ENCODE measurements at regions not wholly inside any gene's neighbourhood (a gene's known extent, or its start where the extent isn't known, plus 50 kb on each side); places are given as distances from the start of the nearest gene placed in this dataset.
"Not testable (repeated sequence)": the region's sequence is repeated elsewhere in the genome, so short reads cannot be mapped to it uniquely, and the experiment has no call there.

DNA sequence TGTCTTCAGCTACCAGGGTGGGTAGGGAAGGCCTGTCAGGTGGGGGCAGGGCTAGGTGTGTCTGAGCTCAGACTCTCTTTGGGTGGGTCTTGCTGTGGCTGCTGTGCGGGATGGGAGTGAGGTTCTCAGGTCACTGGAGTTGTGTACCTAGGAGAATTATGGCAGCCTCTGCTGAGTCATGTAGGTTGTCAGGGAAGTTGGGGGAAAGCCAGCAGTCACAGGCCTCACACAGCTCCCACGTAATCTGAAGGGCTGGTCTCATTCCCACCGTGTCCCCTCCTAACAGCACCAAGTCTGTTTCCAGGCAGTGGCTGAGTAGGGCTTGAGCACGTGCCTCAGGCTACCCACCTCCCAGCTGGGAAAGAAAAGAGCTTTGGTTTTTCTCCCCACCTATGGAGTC lies 67.0 kb downstream of the CHCHD4 start:
- no peak for DNase-seq

DNA sequence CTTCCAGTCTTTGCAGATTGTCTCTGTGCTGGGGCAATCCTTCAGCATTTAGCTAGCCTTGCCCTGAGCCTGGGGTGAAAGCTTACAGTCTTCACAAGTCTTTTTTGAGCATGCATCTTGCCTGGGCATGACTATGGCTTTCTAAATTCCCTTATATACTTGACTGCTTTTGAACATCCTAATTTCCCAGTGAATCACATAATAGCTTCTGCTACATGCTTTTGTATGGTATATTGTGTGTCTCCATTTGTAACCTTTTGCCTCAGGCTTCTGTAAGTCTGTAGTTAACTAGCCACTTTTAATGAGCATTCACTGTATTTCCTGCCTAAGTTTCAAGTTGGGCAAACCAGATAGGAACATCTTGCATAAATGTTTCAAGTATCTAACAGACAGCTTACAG lies 76.8 kb downstream of the CHCHD4 start:
- DNase-seq, result no peak

- DNase-seq, result no peak
These were observed 77.6 kb downstream of the CHCHD4 start for GRCh38 chr3:14047027-14047426.

DNA sequence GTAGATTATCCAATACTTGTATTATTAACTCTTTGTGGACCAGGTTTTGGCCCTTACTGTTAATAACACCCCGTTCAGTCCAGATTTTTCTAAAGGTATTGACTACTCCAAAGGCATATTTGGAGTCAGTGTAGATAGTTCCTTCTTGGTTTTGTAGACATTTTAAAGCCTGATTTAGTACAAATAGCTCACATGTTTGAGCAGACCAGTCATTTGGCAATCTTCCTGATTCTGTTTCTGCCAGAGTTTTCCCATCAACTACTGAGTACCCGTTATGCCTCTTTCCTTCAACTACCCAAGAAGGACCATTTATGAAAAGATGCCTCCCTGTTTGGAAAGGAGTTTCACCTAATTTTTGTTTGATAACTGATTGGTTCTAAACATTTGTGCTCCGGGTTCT lies 82.0 kb downstream of the CHCHD4 start:
- DNase-seq, result no peak

- DNase-seq, result no peak
These were observed 85.5 kb downstream of the CHCHD4 start for GRCh38 chr3:14039149-14039548.

GRCh38 chr3:14037211-14037610 lies 87.5 kb downstream of the CHCHD4 start:
- no peak for DNase-seq

GRCh38 chr3:14033023-14033422 lies 91.6 kb downstream of the CHCHD4 start:
- DNase-seq, result no peak

DNA sequence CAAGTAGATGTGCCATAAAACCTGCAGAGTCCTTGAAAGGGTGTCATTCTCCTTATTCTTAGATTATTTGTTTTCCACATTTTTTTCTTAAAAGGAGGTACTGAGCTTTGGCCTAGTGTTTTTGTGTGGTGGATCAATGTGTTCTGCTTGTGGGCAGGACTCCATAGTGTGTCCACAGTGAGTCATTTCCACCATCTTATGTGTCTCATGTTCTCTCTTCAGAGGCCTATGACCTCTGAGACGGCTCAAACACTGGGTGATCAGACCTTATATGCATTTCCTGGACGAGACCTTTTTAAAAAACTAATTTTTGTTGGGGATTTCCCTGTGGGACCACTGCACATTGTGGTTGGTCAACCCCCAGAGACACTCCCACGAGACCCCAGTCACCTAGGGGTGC lies 93.4 kb downstream of the CHCHD4 start:
- DNase-seq, result no peak

GRCh38 chr3:14029390-14029995 lies 95.2 kb downstream of the CHCHD4 start:
- DNase-seq, result not testable (repeated sequence)

DNA sequence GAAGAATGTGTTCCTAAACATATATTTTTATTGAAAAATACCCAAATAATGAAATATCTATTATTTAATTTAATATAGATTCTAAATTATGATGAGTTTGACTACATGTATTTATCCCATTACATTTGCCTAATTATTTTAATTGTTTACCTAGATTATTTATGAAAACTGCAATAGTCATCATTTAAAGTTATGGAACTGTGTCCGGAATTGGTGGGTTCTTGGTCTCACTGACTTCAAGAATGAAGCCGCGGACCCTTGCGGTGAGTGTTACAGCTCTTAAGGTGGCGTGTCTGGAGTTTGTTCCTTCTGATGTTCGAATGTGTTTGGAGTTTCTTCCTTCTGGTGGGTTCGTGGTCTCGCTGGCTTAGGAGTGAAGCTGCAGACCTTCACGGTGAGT lies 96.5 kb downstream of the CHCHD4 start:
- not testable (repeated sequence) for DNase-seq

DNA sequence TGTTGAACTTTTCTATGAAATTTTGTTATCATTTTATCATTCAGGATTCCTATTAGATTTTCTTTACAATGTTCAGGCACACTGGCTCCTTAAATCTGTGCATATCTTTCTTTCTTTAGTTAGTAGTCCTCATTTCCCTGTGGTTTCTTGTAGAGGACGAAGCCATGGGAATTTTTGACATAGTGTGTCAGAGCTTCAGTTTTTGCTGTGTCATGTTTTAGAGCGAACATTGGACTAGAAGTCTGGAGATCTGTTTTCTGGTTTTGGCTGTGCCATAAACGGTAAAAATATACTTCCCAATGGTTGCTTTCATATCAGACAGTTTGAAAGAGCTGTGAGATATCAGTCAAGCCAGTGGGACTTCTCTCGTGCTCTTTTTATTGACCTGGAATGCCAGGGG lies 105.2 kb downstream of the CHCHD4 start:
- no peak for DNase-seq

GRCh38 chr3:14016900-14017475 lies 107.7 kb downstream of the CHCHD4 start:
- no peak for DNase-seq

GRCh38 chr3:14007006-14007405 lies 117.7 kb downstream of the CHCHD4 start:
- no peak for DNase-seq

DNA sequence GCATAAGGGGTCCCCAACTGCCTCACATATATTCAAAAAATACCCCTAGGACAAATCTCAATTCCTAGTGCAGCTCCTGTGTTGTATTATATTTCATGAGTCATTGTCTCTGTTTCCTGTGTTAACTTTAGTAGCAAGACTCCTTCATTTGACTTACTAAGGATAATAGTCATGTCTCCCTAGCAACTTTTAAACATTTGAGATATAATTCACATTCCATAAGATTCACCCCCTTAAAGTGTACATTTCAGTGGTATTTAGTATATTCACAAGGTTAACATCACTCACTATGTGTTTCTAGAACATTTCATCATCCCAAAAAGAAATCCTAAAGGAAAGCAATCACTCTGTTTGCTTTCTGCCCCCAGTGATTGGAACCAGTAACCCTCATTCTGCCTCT lies 121.3 kb upstream of the WNT7A start:
- DNase-seq, result no peak

GRCh38 chr3:14000556-14000955 lies 120.7 kb upstream of the WNT7A start:
- DNase-seq, result no peak

- no peak for DNase-seq
These were observed 119.0 kb upstream of the WNT7A start for GRCh38 chr3:13998831-13999230.

DNA sequence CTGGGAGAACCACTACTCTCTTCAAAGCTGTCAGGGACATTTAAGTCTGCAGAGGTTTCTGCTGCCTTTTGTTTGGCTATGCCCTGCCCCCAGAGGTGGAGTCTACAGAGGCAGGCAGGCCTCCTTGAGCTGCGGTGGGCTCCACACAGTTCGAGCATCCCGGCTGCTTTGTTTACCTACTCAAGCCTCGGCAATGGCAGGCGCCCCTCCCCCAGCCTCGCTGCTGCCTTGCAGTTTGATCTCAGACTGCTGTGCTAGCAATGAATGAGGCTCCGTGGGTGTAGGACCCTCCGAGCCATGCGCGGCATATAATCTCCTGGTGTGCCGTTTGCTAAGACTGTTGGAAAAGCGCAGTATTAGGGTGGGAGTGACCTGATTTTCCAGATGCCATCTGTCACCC lies 115.3 kb upstream of the WNT7A start:
- not testable (repeated sequence) for DNase-seq

DNA sequence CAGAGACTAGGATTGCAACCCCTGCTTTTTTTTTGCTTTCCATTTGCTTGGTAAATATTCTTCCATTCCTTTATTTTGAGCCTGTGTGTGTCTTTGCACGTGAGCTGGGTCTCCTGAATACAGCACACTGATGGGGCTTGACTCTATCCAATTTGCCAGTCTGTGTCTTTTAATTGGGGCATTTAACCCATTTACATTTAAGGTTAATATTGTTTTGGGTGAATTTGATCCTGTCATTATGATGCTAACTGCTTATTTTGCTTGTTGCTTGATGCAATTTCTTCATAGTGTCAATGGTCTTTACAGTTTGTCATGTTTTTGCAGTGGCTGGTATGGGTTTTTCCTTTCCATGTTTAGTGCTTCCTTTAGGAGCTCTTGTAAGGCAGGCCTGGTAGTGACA lies 109.1 kb upstream of the WNT7A start:
- DNase-seq, result not testable (repeated sequence)

GRCh38 chr3:13976469-13976868 lies 96.6 kb upstream of the WNT7A start:
- no peak for DNase-seq

- DNase-seq, result no peak
These were observed 95.8 kb upstream of the WNT7A start for GRCh38 chr3:13975686-13976085.

GRCh38 chr3:13972679-13973379 lies 93.0 kb upstream of the WNT7A start:
- DNase-seq, result no peak

DNA sequence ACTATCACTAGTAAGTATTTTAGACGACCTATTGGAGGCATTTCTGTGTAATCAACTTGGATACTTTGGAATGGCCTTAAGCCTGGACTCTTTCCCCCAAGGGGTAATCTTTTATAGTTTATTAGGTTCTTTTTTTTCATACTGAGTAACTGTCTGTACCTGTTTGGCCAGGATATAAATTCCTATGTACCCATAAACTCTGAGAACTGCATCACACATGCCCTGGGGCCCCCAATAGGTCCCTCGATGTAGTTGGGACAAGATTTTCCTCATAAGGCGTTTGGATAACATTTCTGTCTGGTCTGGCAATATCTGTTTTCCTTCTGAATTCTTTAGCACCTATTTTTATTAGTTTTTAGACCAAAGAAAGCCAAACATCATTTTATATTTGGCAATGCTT lies 86.4 kb upstream of the WNT7A start:
- no peak for DNase-seq

GRCh38 chr3:13963137-13963886 lies 83.4 kb upstream of the WNT7A start:
- DNase-seq, result no peak
